Common myeloid progenitor, CD34-positive (primary cell): ENCODE measurements at regions not wholly inside any gene's neighbourhood (a gene's known extent, or its start where the extent isn't known, plus 50 kb on each side); places are given as distances from the start of the nearest gene placed in this dataset.
"Not testable (repeated sequence)": the region's sequence is repeated elsewhere in the genome, so short reads cannot be mapped to it uniquely, and the experiment has no call there.

Experiments
- CTCF ChIA-PET: fragments of 350-600 bp; sonication (Branson Sonifier 250); formaldehyde crosslinking; loops from one replicate; lab custom pipeline; 2021; ENCODE audit warnings: antibody characterized with exemption; lab: Charles Lee
- POLR2A ChIA-PET: fragments of 350-600 bp; sonication (Branson Sonifier 250); formaldehyde crosslinking; loops from one replicate; lab custom pipeline; 2021; ENCODE audit warnings: antibody characterized with exemption; lab: Charles Lee
- DNase-seq, 3 donors: peaks; one replicate each; pipeline versions ENCODE4 v3.0.0 to v3.0.0-alpha.2; 2013
- H3K27ac ChIP-seq, 2 experiments: 1 replicate in 1 of 2; 2 replicates in 1 of 2; pipeline ENCODE4 v1.7.0; 2013; ENCODE audit warnings: inconsistent platforms in 2 of 2, low read length in 2 of 2, mild to moderate bottlenecking in 2 of 2, low read depth in 1 of 2, moderate library complexity in 1 of 2; ENCODE audit not compliant: severe bottlenecking in 2 of 2, insufficient read depth in 1 of 2, poor library complexity in 1 of 2
- H3K27me3 ChIP-seq, 5 experiments: replicated peaks in 2 of 5; 1 replicate in 3 of 5; 2 replicates in 2 of 5; pipeline versions ENCODE4 v1.6.1 to v1.7.0; 2013; ENCODE audit warnings: low read length in 4 of 5, mild to moderate bottlenecking in 2 of 5, moderate library complexity in 2 of 5, inconsistent platforms in 1 of 5; ENCODE audit not compliant: insufficient read depth in 5 of 5, control insufficient read depth in 4 of 5
- H3K36me3 ChIP-seq, 4 experiments: 1 replicate in 2 of 4; 2 replicates in 2 of 4; pipeline versions ENCODE4 v1.6.1 to v1.7.0; 2013; ENCODE audit warnings: low read length in 3 of 4, control low read depth in 1 of 4, mild to moderate bottlenecking in 1 of 4; ENCODE audit not compliant: control insufficient read depth in 4 of 4, insufficient read depth in 4 of 4
- H3K4me1 ChIP-seq, 4 experiments: 1 replicate in 3 of 4; 2 replicates in 1 of 4; pipeline versions ENCODE4 v1.6.1 to v1.7.1; 2013; ENCODE audit warnings: low read length in 3 of 4, mild to moderate bottlenecking in 3 of 4, control low read depth in 1 of 4, inconsistent platforms in 1 of 4, moderate library complexity in 1 of 4; ENCODE audit not compliant: control insufficient read depth in 4 of 4, insufficient read depth in 4 of 4; ENCODE audit errors: control extremely low read depth in 1 of 4
- H3K4me3 ChIP-seq, 7 experiments: 1 replicate in 4 of 7; 2 replicates in 3 of 7; pipeline versions ENCODE4 v1.5.1 to v1.7.0; 2013; ENCODE audit warnings: mild to moderate bottlenecking in 7 of 7, low read length in 6 of 7, moderate library complexity in 6 of 7, inconsistent platforms in 2 of 7, low read depth in 2 of 7, control low read depth in 1 of 7; ENCODE audit not compliant: insufficient read depth in 4 of 7, control insufficient read depth in 1 of 7; ENCODE audit errors: extremely low read depth in 1 of 7
- H3K9me3 ChIP-seq, 5 experiments: 1 replicate in 4 of 5; 2 replicates in 1 of 5; pipeline versions ENCODE4 v1.6.1 to v1.7.1; 2013; ENCODE audit warnings: low read length in 4 of 5, mild to moderate bottlenecking in 2 of 5, inconsistent platforms in 1 of 5, low read depth in 1 of 5, moderate library complexity in 1 of 5; ENCODE audit not compliant: control insufficient read depth in 4 of 5, insufficient read depth in 2 of 5; ENCODE audit errors: control extremely low read depth in 1 of 5
- WGBS: methylation state at CpG from one replicate; pipeline ENCODE4 v1.1.5; 2013; ENCODE audit not compliant: insufficient coverage; 5-methylcytosine and 5-hydroxymethylcytosine counted together

- CTCF ChIA-PET = no interaction called here
- Histone ChIP-seq H3K4me3 (no peak overlapping the region), H3K27ac (no peak overlapping the region), H3K36me3 (no peaks in the 10 kb centered on the region), H3K9me3 (no peaks in the 10 kb centered on the region), H3K27me3 (no peaks in the 10 kb centered on the region), H3K4me1 (no peaks in the 10 kb centered on the region)
- POLR2A ChIA-PET = no interaction called here
- no CpG with 5 or more reads among the region's 2 CpGs for WGBS
- no peak for DNase-seq
Observed at GRCh38 chr2:185583058-185583816, 155.4 kb upstream of the FSIP2 start.

- WGBS = 100% methylated on average over 1 of the region's 5 CpGs
- CTCF ChIA-PET = not testable (repeated sequence)
Observed at GRCh38 chr2:185585165-185585564, 153.4 kb upstream of the FSIP2 start.

GRCh38 chr2:185591276-185591675 is 147.3 kb upstream of the FSIP2 start:
- H3K9me3 ChIP-seq, H3K27me3 ChIP-seq, H3K36me3 ChIP-seq, CTCF ChIA-PET, H3K4me3 ChIP-seq, POLR2A ChIA-PET, DNase-seq, H3K27ac ChIP-seq, H3K4me1 ChIP-seq: not testable (repeated sequence)
- 100% methylated on average over 1 of the region's 14 CpGs for WGBS

More at GRCh38 chr2:185585165-185585564, 153.4 kb upstream of the FSIP2 start:
- DNase-seq, H3K4me1 ChIP-seq, H3K27ac ChIP-seq, H3K36me3 ChIP-seq, H3K4me3 ChIP-seq, H3K27me3 ChIP-seq, H3K9me3 ChIP-seq, POLR2A ChIA-PET: not testable (repeated sequence)

GRCh38 chr2:185607945-185608344 is 130.7 kb upstream of the FSIP2 start:
- no peaks in the 10 kb centered on the region for H3K9me3 ChIP-seq
- WGBS = no CpG with 5 or more reads among the region's 1 CpG
- CTCF ChIA-PET = no interaction called here
- H3K27me3 ChIP-seq = no peaks in the 10 kb centered on the region
- POLR2A ChIA-PET = no interaction called here
- H3K27ac ChIP-seq = no peak overlapping the region
- H3K4me1 ChIP-seq = no peaks in the 10 kb centered on the region
- no peak for DNase-seq
- no peaks in the 10 kb centered on the region for H3K36me3 ChIP-seq
- H3K4me3 ChIP-seq = no peak overlapping the region

GRCh38 chr2:185608799-185609198 is 129.8 kb upstream of the FSIP2 start:
- no peaks in the 10 kb centered on the region for H3K4me1 ChIP-seq
- H3K9me3 ChIP-seq = no peaks in the 10 kb centered on the region
- no peak overlapping the region for H3K4me3 ChIP-seq
- ChIA-PET CTCF (no interaction called here), POLR2A (no interaction called here)
- 100% methylated on average over 1 of the region's 3 CpGs for WGBS
- H3K36me3 ChIP-seq = no peaks in the 10 kb centered on the region
- no peaks in the 10 kb centered on the region for H3K27me3 ChIP-seq
- H3K27ac ChIP-seq = no peak overlapping the region
- DNase-seq = peak in 1 of 3 donors; percentile 1

- Histone ChIP-seq H3K36me3 (no peaks in the 10 kb centered on the region), H3K27me3 (no peaks in the 10 kb centered on the region), H3K9me3 (no peaks in the 10 kb centered on the region), H3K4me1 (no peaks in the 10 kb centered on the region), H3K4me3 (no peak overlapping the region), H3K27ac (no peak overlapping the region)
- CTCF ChIA-PET = interaction anchor here (1.3 kb wide), 1 partner anchor 15 kb away, joined by 3 read pairs; no protein-coding TSS in a partner anchor
- 89% methylated on average over 1 of the region's 1 CpG for WGBS
- POLR2A ChIA-PET = no interaction called here
- no peak for DNase-seq
Observed at GRCh38 chr2:185610301-185610700, 128.3 kb upstream of the FSIP2 start.

- no peak overlapping the region for H3K27ac ChIP-seq
- POLR2A ChIA-PET = no interaction called here
- H3K4me3 ChIP-seq = no peak overlapping the region
- no peaks in the 10 kb centered on the region for H3K36me3 ChIP-seq
- 71% methylated on average over 1 of the region's 1 CpG for WGBS
- no peaks in the 10 kb centered on the region for H3K4me1 ChIP-seq
- no peak for DNase-seq
- no peaks in the 10 kb centered on the region for H3K27me3 ChIP-seq
- H3K9me3 ChIP-seq = peaks cover 0 to 2% (median 0%) of the 10 kb centered on the region in 5 experiments
- CTCF ChIA-PET = interaction anchor here (0.6 kb wide), 1 partner anchor 683 kb away, joined by 4 read pairs; no protein-coding TSS in a partner anchor
Observed at GRCh38 chr2:185618625-185619024, 120.0 kb upstream of the FSIP2 start.
